ENCODE measurements at regions not wholly inside any gene's neighbourhood (a gene's known extent, or its start where the extent isn't known, plus 50 kb on each side); places are given as distances from the start of the nearest gene placed in this dataset.
"Not testable (repeated sequence)": the region's sequence is repeated elsewhere in the genome, so short reads cannot be mapped to it uniquely, and the experiment has no call there.

- DNase-seq = peak; percentile 23 to 62 (median 27)
Observed at GRCh38 chr7:25444991-25445390, 216.7 kb upstream of the NPVF start.

DNA sequence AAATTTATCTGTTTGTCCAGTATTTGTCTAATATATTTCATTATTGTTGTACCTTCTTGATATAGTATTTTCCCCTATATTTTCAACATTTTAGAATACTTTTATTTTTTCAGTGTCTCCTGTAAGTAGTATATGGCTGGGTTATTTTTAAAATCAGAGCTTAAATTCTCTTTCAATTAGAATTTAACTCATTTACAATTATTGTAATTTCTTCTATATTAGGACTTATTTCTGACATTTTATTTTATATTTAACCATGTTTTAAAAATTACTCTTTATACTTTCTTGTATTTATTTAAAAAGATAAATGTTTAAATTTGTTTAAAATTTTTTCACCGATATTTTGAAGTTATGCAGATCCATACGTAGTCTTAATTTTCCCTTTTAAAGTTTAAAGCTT, 220.0 kb upstream of the NPVF start:
- DNase-seq = no peak

- no peak for DNase-seq
Observed at GRCh38 chr7:25454020-25454419, 225.7 kb upstream of the NPVF start.

DNA sequence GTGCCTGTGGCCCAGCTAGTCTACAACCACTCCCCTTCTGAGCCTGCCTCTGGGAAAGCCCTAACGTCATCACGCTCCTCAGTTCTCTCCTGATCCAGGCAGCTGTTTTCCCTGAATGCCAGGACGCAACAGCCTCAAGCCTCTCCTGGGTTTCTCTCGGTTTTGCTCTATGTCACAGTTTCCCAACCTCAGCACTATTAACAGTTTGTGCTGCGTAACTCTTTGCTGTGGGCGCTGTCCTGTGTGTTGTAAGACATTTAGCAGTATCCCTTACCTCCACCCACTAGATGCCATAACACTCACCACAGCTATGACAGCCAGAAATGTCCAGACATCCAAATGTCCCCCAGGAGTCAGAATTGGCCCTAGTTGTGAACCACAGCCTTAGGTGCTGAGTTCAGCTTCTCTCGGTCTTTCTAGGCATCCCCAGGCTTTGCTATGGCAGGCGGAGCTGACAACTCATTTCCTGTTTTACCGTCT, 226.3 kb upstream of the NPVF start:
- peak; percentile 21 to 78 (median 25) for DNase-seq

- no peak for DNase-seq
Observed at GRCh38 chr7:25455683-25456251, 227.5 kb upstream of the NPVF start.

- DNase-seq = peak in 1 of 3 donors; percentile 18
Observed at GRCh38 chr7:25456467-25457171, 228.3 kb upstream of the NPVF start.

DNA sequence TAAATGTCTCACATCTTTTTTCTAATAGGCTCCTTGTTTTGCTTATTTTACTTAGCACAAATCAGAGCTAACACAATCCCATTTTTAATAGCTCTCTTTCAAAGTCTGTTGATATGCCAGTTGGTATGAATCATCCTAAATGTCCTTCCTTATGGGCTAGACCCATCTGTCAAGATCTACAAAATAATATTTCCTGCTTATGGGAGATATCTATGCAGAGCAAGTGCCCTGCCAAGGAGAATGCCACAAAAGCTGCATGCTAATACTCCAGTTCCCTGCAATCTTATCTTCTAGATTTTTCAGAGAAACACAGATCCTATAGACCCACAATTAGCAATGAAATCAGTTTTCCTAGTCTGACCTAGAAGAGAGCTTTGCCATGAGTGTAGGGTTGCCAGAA, 230.8 kb upstream of the NPVF start:
- no peak for DNase-seq

DNA sequence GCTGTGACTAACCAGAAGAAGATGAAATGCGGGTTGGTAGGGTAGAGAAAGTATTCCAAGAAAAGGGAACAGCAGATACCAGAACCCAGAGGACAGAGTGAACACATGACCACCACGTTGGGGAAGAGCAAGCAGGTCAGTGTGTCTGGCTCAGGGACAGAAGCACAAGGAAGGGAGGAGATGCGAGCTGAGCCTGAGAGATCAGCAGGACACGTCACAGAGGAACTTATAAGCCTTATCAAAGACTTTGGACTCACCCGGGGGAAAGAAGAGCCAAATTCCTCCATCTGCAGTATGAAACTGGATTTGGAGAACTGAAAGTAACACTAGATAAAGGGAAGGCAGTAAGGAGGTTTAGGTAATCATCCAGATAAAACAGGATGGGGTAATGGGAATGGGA, 232.1 kb upstream of the NPVF start:
- DNase-seq = no peak

DNA sequence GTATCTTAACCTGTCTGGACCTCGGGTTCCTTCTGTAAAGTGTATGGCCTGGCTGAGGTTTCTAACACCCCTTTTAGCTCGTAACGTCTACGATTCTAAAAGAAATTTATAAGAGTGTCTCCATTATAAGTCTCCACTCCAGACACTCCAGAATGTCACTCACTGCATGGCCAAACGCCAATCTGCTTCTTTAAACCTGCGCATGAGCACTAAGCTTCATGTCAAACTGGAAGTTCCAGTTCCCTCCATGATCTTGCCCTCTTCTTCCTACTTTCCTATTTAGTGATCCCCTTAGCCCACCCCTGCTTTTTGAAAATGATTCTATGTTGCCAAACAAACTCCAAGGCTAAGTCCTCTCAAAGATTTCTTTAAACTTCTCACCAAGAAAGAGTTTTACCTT, 241.4 kb upstream of the NPVF start:
- no peak for DNase-seq

DNA sequence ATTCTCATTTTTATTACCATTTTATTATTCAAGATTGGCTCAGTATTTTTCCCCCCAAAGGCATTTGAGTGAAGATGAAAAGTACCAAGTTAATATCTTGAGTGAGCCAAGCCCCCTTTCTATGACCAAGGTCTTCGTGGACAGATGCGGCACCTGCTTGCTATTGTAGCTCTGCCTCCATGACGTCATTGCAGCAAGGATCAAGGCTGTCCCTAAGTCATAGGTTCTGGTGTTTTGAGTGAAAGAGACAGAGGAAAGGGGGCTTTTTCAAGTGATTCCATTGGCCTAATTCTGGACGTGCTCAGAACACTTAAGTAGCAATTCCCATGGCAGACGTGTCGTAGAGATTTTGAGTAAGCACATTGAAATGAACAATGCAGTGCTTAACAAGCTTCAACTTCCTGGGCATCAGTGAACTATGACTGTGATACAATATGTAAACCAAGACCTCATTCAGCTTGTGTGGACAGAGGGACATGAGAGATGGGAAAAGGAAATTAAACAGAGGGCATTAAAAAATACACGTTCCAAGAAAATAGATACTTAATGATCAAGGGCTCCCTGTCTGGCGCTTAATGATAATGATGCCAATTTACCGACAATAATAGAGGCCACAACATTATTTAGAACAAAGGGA, 248.7 kb upstream of the NPVF start:
- DNase-seq = no peak

DNA sequence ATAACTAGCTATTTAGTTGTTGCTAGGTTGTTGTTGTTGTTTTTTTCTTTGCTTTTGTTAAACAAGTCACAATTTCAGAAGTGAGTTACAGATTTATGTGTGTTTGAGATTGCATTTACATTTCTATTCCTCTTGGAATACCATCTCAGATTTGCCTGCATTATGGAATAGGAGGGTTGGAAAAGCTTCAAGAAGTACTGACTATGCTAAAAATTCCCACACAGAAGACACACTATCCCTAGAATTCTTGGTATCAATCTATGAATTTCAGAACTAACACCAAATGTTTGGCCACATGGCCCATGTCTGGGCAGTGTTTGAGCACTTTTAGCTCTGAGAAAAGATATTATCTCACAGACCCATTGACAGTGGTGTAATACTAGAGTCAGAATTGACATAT, 249.9 kb upstream of the NPVF start:
- not testable (repeated sequence) for DNase-seq

- no peak for DNase-seq
Observed at GRCh38 chr7:25478925-25479324, 250.6 kb upstream of the NPVF start.

DNA sequence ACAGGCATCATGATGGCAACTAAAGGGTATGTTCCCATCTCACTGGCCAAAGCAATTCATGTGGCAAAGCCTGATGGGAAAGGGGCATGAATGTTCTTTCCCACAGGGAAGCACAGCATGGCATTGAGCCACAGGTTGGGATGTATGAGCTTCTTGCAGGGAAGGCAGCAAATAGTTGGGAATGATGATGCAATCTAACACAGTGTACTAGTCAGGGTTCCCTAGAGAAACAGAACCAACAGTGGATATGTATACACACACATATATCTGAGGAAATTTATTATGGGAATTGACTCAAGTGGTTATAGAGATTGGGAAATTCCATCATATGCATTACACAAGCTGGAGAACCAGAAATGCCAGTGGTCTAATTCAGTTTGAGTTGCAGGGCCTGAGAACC, 253.6 kb upstream of the NPVF start:
- no peak for DNase-seq

DNA sequence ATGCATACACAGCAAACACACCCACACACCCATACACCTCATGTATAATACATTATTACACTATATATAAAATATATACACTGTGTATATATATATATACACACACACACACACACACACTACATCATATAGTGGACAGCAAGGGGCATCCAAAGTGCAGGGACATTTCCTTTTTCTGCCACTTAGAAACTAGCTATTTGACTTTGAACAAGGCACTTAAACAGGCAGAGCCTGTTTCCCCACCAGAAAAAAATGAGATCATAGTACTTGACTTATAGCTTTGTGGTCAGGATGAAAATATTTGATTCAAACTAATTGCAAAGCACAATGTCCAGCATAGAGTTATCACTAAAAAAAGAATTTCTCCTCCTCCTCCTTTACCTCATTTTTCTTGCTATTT, 254.3 kb upstream of the NPVF start:
- no peak for DNase-seq

GRCh38 chr7:25485026-25485425, 256.7 kb upstream of the NPVF start:
- peak in 1 of 3 donors; percentile 65 for DNase-seq

- DNase-seq = peak in 1 of 3 donors; percentile 37
Observed at GRCh38 chr7:25486656-25487055, 258.4 kb upstream of the NPVF start.

- no peak for DNase-seq
Observed at GRCh38 chr7:25493805-25494366, 265.6 kb upstream of the NPVF start.

DNA sequence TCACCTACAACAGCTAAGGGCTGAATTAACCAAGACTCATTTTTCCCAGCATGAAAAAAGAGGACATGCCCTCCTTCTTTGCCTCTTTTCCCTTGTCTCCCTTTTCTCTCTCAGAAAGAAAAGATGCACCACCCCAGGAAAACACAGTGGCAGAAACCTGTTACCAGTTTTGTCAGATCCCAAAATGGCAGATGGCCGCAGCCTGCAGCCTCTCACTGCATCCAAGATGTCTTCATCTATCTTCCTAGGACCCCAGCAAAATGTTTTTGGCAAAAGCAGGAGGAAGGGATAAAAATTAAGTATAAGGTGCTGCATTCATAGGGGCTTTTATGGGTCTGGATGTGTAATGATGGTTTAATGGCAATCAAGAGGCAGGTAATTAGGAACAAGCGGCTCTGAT, 266.6 kb upstream of the NPVF start:
- DNase-seq = no peak

DNA sequence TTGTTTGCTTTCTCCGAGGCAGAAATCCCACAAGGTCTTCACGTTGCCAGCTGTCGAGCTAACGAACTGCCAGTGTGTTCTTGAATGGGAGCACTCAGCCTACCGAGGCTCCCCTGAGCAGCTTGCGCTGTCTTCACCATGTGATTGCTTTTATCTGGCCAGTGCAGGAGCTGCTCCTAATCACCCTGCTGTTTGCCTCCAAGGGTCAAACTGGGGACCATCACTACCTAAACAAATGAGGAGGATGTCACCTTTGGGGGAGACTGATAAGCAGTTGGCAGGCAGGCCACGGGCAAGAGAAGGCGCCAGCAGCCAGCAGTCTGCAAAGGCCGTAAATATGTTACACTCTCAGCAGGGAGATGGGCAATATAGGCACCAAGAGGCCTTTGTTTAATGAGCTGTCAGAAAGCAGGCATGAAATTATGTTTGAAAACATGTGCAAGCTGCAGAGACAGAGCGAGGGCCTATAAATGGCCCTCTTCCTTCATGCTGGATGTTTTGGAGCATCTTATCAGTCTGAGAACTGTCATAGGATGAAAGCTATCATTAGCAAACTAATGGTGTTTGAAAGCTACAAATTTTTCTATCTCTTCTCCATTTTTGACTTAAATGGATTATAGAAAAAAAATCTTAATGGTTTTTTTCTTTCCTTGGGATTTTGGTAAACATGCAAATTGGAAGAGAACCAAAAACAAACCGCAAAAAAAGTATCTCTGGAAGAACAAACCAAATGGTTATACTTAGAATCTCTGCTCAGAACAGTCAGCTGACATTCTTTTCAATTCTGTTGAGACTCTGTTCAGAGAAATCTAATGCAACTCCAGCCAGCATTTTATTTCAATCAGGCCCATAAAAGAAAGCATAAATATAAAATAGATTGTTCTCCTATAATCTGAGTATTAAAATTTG, 267.3 kb upstream of the NPVF start:
- DNase-seq = peak in 2 of 3 donors; percentile 42 to 67

- DNase-seq = peak in 2 of 3 donors; percentile 16 to 58
Observed at GRCh38 chr7:25496476-25497368, 268.4 kb upstream of the NPVF start.

All from muscle of back (tissue), 3 donors.